ENCODE measurements at regions not wholly inside any gene's neighbourhood (a gene's known extent, or its start where the extent isn't known, plus 50 kb on each side); places are given as distances from the start of the nearest gene placed in this dataset.

GRCh38 chr13:38618336-38618735 lies 68.5 kb upstream of the FREM2 start:
- no peak for DNase-seq

GRCh38 chr13:38618881-38619280 lies 68.0 kb upstream of the FREM2 start:
- no peak for DNase-seq

GRCh38 chr13:38620876-38621275 lies 66.0 kb upstream of the FREM2 start:
- no peak for DNase-seq

- DNase-seq = no peak
Observed at GRCh38 chr13:38624822-38625221, 62.1 kb upstream of the FREM2 start.

GRCh38 chr13:38628554-38628953 lies 58.3 kb upstream of the FREM2 start:
- DNase-seq = no peak

- no peak for DNase-seq
Observed at GRCh38 chr13:38630780-38631179, 56.1 kb upstream of the FREM2 start.

- no peak for DNase-seq
Observed at GRCh38 chr13:38635030-38635429, 51.8 kb upstream of the FREM2 start.

GRCh38 chr13:38636073-38636472 lies 50.8 kb upstream of the FREM2 start:
- no peak for DNase-seq

GRCh38 chr13:38636761-38637160 lies 50.1 kb upstream of the FREM2 start:
- no peak for DNase-seq

Data from dermis blood vessel endothelial cell (primary cell).